GM21526 (cell line): ENCODE measurements at regions not wholly inside any gene's neighbourhood (a gene's known extent, or its start where the extent isn't known, plus 50 kb on each side); places are given as distances from the start of the nearest gene placed in this dataset.

Experiments
- ATAC-seq: cut with Tn5 transposase; IDR thresholded peaks from one replicate; pipeline ENCODE4 v1.9.1; 2021; ENCODE audit warnings: moderate library complexity; ENCODE audit not compliant: unreplicated experiment, low FRiP score

GRCh38 chr2:2823061-2823753 is 492.1 kb upstream of the MYT1L start:
- no peak for ATAC-seq

- no peak for ATAC-seq
These were observed 491.1 kb upstream of the MYT1L start for GRCh38 chr2:2822143-2822542.

DNA sequence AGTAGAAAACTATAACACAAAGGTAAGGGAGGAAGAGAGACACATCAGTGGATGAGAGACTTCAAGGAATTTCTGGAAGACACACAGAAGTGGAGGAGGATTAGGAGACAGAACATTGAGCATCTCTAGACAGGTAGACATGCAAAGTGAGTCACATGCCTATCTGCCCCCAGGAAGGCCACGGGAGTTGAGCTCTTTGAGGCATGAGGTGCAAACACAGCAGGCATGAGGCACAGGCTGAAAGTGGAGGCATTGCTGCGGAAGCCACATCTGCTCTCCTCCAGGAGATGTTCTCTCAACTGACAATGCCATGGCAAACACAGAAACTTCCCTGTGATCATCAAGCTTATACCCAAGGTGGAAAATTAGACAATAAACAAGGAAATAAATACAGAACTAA is 481.6 kb upstream of the MYT1L start:
- no peak for ATAC-seq

- ATAC-seq, result no peak
These were observed 481.0 kb upstream of the MYT1L start for GRCh38 chr2:2812117-2812516.

- ATAC-seq, result no peak
These were observed 479.4 kb upstream of the MYT1L start for GRCh38 chr2:2810504-2810903.

GRCh38 chr2:2809771-2810170 is 478.7 kb upstream of the MYT1L start:
- ATAC-seq, result no peak

- no peak for ATAC-seq
These were observed 477.5 kb upstream of the MYT1L start for GRCh38 chr2:2808551-2809058.

DNA sequence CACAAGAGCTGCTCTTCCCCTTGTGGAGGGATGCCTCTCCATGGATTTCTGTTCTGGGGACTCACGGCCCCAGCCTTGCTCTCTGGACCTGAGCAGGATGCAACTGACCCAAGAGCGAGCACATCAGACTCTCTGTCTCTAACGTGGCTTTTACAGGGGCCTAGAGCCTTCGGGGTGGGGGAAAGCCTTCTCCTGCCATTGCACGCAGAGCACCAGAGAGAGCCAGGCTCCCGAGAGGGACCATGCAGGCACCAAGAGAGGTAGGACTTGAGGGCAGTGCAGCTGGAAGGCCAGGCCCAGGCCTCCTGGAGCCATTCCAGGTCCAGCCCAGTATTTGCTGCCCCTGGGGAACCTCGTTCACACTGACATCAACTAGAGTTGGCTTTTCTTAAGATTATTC is 475.6 kb upstream of the MYT1L start:
- no peak for ATAC-seq

DNA sequence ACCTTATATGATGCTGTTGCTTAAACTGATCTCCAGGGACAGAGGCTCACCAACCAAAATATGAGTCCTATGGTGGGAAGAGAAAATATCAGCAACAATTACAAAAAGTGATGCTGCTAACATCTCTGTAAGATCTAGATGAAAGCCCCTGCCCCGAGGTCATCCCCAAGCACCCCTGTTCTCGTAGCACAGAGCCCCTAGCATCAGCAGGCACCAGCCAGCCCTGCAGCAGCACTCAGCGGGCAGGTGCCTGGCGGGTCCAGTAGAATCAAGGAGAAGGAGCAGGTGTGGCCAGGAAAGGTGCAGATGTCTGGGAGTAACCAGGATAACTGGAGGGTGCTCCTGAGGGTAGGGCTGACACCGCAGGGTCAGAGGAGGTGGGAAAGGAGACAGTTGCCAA is 474.2 kb upstream of the MYT1L start:
- no peak for ATAC-seq

DNA sequence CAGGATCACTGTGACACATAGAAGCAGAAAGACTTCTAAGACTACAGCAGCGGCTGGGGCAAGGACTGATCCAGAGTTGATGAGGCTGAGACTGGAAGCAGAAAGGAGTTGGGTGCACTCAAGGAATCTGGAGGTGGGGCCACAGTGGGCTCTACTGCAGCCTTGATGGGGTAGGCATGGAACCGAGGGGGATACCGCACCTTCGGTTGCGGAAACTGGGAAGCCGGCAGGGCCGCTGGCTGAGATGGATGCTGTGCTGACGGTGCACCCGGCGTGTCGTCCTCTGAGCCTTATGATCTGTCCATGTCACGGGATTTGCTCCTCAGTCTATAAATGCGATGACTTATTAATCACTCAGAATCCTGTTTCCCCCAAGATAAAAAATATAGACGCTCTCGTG is 473.5 kb upstream of the MYT1L start:
- ATAC-seq, result no peak

GRCh38 chr2:2801458-2801857 is 470.4 kb upstream of the MYT1L start:
- ATAC-seq, result no peak

DNA sequence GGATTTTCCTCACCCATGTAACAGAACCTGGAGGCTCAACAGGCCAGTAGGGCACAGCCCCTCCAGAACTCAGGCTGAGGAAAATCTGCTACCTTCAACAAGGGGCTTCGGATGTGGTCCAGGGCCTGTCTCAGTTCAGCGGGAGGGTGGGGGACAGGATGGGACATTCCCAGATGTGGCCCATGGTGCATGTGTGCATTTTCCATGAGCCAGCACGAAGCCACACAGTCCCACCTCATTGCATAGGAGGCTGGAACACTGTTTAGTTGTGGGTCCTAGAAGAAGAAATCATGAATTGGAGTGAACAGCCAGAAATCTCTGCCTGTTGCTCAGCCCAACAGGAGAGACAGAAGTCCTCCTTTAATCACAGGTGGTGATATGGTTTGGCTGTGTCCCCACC is 469.6 kb upstream of the MYT1L start:
- ATAC-seq, result no peak

DNA sequence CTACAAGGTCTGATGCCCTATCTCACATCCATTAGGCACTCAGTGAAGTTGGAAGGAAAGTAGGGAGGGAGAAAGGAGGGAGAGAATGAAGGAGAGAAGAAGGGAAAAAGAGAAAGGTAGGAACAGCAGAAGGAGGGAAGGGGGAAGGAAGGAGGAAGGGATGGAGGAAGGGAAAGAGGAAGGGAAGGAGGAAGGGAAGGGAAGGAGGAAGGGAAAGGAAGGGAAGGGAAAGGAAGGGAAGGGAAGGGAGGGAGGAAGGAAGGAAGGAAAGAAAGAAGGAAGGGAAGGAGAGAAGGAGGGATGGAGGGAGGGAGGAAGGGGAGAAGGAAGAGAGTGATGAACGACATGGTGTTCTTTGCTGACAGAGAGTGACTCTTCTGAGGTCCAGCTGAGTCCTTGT is 468.9 kb upstream of the MYT1L start:
- no peak for ATAC-seq

DNA sequence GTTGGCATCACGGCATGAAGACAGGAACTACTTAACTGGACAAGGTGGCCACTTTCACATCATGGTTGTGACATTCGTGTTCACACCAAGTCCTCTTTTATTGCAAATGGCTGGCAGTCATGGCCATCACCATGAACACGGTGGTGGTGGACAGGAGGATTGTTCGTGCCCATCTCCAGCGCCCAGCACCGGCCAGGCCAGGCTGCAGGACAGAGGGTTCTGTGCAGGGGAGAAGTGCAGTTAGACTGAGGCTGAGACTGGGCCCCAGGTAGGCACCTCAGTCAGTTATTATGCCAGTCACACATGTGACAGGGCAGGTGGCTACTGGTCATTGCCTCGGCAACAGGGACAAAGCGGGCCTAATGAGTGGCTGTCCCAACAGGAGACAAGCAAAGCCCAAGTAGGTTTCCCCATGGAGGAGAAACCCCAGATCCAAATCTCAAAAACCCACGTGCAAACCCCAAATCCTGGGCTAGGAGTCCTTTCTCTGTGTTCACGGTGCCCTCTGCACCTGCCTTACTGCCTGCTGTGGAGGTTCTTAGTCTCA is 468.1 kb upstream of the MYT1L start:
- ATAC-seq, result no peak

- no peak for ATAC-seq
These were observed 467.3 kb upstream of the MYT1L start for GRCh38 chr2:2798337-2798736.

DNA sequence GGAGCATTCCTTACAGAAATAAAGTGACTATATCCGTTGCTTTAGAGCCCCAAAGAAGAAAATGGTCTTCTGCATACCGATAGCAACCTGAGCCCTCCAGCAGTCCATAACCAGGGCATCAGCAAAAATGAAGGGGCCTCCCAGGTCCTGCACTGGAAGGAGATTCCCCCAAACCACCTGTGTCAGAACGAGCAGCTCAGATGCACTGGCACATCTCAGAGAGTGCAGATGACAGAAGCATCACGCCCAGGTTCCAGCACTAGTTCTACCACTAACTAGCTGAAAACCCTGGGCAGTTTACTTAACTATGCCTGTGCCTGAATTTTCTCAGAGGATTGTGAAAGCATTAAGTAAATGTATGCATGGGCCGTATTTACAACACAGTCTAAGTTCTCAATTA is 466.7 kb upstream of the MYT1L start:
- no peak for ATAC-seq

DNA sequence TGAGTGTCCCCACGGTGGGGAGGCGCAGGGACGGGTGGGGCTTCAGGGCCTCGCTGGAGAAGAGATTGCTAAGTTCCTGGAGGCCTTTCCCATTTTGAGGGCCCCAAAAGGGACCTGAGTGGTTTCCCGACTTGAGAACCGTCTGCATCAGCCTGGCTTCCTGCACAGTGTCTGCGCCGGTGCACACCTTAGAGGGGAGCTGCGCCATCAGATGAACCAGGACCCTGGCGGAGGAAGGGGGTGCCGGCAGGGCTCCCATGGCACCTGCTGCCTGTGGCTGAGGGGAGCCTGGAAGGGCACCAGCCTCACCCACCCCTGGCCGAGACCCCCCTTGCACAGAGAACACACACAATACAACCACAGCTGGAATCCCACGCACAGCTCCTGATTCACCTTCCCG is 465.1 kb upstream of the MYT1L start:
- ATAC-seq, result no peak

DNA sequence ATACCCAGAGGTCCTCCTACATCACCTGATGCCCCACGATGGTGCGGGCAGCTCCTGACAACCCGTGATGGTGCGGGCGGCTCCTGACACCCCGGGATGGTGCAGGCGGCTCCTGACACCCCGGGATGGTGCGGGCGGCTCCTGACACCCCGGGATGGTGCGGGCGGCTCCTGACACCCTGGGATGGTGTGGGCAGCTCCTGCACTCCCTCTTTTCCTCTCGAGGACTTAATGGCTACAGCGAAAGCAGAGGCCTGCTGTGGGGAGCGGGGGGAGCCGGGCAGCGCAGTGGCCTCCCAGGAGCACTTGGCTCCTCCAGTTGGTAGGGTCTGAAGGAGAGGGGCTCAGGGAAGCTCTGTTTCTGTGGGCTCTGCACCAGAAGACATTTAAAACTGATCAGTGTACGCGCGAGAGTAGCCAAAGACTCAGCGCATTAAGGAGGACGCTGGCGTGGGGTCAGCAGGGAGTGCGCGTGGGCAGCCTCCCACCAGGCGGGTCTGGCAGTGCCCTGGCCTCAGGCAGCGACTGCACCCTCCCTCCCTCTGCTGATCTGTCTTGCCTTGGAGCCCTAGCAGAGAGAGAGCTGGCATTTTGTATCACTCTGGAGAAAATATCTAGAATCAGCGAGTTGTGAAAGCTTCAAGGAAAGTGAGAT is 464.5 kb upstream of the MYT1L start:
- no peak for ATAC-seq

DNA sequence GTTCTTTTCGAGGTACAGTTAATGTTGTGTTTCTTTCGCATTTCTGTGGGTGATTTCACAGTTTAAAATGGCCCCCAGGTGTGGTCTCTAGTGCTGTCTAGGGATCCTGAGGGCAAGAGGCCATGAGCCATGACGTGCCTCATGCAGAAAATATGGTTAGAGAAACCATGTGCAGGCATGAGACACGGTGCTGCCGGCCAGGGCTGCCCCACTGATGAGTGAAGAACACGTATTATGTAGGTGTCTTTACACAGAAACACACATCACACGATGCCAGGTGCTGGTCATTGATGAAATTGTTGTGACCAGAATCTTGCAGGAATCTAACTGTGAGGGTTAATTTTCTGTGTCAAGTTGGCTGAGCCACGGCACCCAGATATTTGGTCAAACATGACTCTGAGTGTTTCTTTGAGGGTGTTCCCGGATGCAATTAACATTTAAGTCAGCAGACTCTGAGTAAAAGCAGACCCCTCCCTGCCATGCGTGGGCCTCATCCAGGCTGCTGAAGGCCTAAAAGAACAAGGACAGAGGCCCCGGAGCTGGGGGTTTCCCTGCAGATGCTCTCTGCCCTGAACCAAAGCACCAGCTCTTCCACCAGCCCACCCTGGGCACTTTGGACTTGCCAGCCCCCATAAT is 463.0 kb upstream of the MYT1L start:
- ATAC-seq, result no peak

DNA sequence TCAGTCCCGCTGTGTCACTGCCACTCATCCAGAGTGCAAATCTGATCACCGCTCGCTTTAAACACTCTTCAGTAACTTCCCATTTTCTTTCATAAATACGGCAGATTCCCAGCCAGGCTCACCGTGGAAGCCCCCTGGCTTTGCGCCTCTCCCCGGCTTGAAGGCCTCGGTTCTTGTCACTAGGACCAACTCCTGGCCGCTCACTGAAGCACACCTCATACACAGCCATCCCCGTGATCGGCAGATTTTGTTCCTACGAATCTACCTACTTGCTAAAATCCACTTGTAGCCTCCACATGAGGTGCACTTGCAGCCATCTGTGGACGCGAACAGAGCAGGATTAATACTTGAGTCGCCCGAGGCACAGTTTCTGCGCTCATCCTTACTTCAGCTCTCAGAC is 462.4 kb upstream of the MYT1L start:
- no peak for ATAC-seq

DNA sequence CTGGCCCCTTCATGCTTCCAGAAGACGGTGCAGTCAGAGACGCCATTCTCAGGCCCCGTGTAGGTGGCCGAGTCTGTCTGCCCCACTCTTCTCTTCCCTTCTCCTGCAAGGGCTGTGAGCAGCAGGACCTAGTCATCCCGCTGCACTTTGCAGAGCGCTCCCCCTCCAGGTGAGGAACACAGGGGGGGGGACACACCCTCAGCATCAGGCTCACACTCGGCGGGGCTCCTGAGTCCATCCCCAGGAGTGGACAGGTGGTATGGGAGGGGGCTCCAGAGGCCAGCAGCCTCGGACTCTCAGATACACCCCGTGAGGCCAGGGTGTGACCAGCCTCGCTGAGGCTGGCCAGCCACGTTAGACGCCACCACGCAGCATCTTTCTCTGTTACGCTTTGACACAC is 460.5 kb upstream of the MYT1L start:
- no peak for ATAC-seq

GRCh38 chr2:2791031-2791430 is 460.0 kb upstream of the MYT1L start:
- no peak for ATAC-seq
